ENCODE measurements at regions not wholly inside any gene's neighbourhood (a gene's known extent, or its start where the extent isn't known, plus 50 kb on each side); places are given as distances from the start of the nearest gene placed in this dataset.

DNA sequence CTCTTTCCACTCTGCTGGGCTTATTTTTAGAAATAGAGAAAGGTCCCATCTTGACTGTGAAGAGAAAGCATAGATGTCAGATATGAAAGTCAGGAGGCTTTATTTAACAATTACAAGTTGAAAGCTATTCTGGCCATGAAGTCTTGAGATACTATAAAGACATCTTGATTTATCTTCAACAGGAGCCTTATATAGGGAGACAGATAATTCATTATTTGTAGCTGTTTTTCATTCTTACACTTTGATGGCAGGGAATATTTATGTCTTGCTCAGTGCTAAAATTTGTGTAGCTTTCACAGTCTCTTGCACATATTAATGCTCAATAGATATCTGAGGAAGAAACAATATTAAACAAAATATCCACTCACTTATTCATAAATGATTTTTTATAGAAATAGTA is 248.8 kb downstream of the C3orf38 start:
- TF ChIP-seq, protein P1, sequence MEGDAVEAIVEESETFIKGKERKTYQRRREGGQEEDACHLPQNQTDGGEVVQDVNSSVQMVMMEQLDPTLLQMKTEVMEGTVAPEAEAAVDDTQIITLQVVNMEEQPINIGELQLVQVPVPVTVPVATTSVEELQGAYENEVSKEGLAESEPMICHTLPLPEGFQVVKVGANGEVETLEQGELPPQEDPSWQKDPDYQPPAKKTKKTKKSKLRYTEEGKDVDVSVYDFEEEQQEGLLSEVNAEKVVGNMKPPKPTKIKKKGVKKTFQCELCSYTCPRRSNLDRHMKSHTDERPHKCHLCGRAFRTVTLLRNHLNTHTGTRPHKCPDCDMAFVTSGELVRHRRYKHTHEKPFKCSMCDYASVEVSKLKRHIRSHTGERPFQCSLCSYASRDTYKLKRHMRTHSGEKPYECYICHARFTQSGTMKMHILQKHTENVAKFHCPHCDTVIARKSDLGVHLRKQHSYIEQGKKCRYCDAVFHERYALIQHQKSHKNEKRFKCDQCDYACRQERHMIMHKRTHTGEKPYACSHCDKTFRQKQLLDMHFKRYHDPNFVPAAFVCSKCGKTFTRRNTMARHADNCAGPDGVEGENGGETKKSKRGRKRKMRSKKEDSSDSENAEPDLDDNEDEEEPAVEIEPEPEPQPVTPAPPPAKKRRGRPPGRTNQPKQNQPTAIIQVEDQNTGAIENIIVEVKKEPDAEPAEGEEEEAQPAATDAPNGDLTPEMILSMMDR (IDR thresholded peaks at IDR 0.05; ENCODE audit: low read length), result no peak
- no peak for TF ChIP-seq EZH2phosphoT487 (IDR thresholded peaks at IDR 0.05; ENCODE audit: low read length)

Measured in MM.1S (cell line).